SK-N-SH (cell line): ENCODE measurements at regions not wholly inside any gene's neighbourhood (a gene's known extent, or its start where the extent isn't known, plus 50 kb on each side); places are given as distances from the start of the nearest gene placed in this dataset.

Source experiments
- CTCF ChIA-PET: fragments of 300-600, 350-600 bp; formaldehyde crosslinking; extraction: SDS; loops from one replicate; lab custom pipeline; 2021; lab: Yijun Ruan, JAX
- POLR2A ChIA-PET: fragments of 350-600 bp; sonication (Branson Sonifier 250); formaldehyde crosslinking; extraction: SDS; loops from one replicate; lab custom pipeline; 2020; ENCODE audit warnings: antibody characterized with exemption, inconsistent platforms; lab: Yijun Ruan, JAX
- DNase-seq: peaks from one replicate; pipeline ENCODE4 v3.0.0; 2012
- H2AFZ ChIP-seq: fragments of 200-600 bp; sonication (generic); 2 replicates; pipeline ENCODE4 v1.8.1; 2016; ENCODE audit warnings: antibody characterized with exemption, mild to moderate bottlenecking, low read depth
- H3F3A ChIP-seq: fragments of 200-600 bp; sonication (generic); replicated peaks from 2 replicates; pipeline ENCODE3; 2016; ENCODE audit warnings: antibody characterized with exemption, mild to moderate bottlenecking; ENCODE audit not compliant: insufficient read depth
- H3K27ac ChIP-seq, 2 experiments: fragments of 200-500 bp in 1 of 2; fragments of 200-600 bp in 1 of 2; sonication (Bioruptor generic) in 1 of 2; sonication (generic), shearing (Covaris generic) in 1 of 2; 2 replicates each; pipeline versions ENCODE4 v1.5.1 to v1.6.1; 2014 to 2016; ENCODE audit warnings: low read depth in 2 of 2, inconsistent platforms in 1 of 2, low read length in 1 of 2, mild to moderate bottlenecking in 1 of 2, mixed read lengths in 1 of 2
- H3K27me3 ChIP-seq: fragments of 200-600 bp; sonication (generic), shearing (Covaris generic); 2 replicates; pipeline ENCODE4 v1.6.1; 2016; ENCODE audit warnings: mixed run types; ENCODE audit not compliant: insufficient read depth
- H3K36me3 ChIP-seq, 2 experiments: fragments of 200-500 bp in 1 of 2; fragments of 200-600 bp in 1 of 2; sonication (Bioruptor generic) in 1 of 2; sonication (generic) in 1 of 2; replicated peaks in 1 of 2; 2 replicates each; pipeline versions ENCODE3 to v1.5.1; 2014 to 2016; ENCODE audit warnings: low read length in 1 of 2, mild to moderate bottlenecking in 1 of 2; ENCODE audit not compliant: insufficient read depth in 2 of 2, control insufficient read depth in 1 of 2
- H3K4me1 ChIP-seq, 2 experiments: fragments of 200-500 bp in 1 of 2; fragments of 200-600 bp in 1 of 2; sonication (Bioruptor generic) in 1 of 2; sonication (generic), shearing (Covaris generic) in 1 of 2; 2 replicates each; pipeline versions ENCODE4 v1.5.1 to v1.6.1; 2014 to 2016; ENCODE audit warnings: low read depth in 1 of 2, low read length in 1 of 2, mixed run types in 1 of 2; ENCODE audit not compliant: insufficient read depth in 2 of 2, control insufficient read depth in 1 of 2
- H3K4me2 ChIP-seq: fragments of 200-600 bp; sonication (generic), shearing (Covaris generic); 2 replicates; pipeline ENCODE4 v1.6.1; 2017; ENCODE audit warnings: mixed run types
- H3K4me3 ChIP-seq, 2 experiments: fragments of 200-500 bp in 1 of 2; fragments of 200-600 bp in 1 of 2; sonication (Bioruptor generic) in 1 of 2; sonication (generic), shearing (Covaris generic) in 1 of 2; 2 replicates each; pipeline versions ENCODE4 v1.5.1 to v1.8.1; 2014 to 2016; ENCODE audit warnings: low read depth in 2 of 2, inconsistent platforms in 1 of 2, low read length in 1 of 2, mild to moderate bottlenecking in 1 of 2, mixed read lengths in 1 of 2, moderate library complexity in 1 of 2
- H3K79me2 ChIP-seq: fragments of 200-600 bp; sonication (generic); 2 replicates; pipeline ENCODE4 v1.8.1; 2017; ENCODE audit warnings: mild to moderate bottlenecking; ENCODE audit not compliant: insufficient read depth
- H3K9ac ChIP-seq: fragments of 200-600 bp; sonication (generic); 2 replicates; pipeline ENCODE4 v1.6.1; 2017; ENCODE audit warnings: mixed run types
- H3K9me2 ChIP-seq: fragments of 200-600 bp; sonication (generic); 2 replicates; pipeline ENCODE4 v1.6.1; 2017; ENCODE audit warnings: mixed run types
- H3K9me3 ChIP-seq: fragments of 200-600 bp; sonication (generic); 2 replicates; pipeline ENCODE4 v1.6.1; 2017; ENCODE audit warnings: mixed run types, mild to moderate bottlenecking, moderate library complexity
- H4K20me1 ChIP-seq: fragments of 200-600 bp; sonication (generic); 2 replicates; pipeline ENCODE4 v1.6.1; 2017; ENCODE audit warnings: mild to moderate bottlenecking, mixed run types; ENCODE audit not compliant: insufficient read depth
- CHD2 ChIP-seq: fragments of 150-350 bp; IDR thresholded peaks from 2 replicates; pipeline ENCODE4 v1.6.1; 2018; ENCODE audit warnings: low read length; ENCODE audit not compliant: partially characterized antibody
- CTCF ChIP-seq: fragments of 200-600 bp; sonication (generic); IDR thresholded peaks from 2 replicates; pipeline ENCODE4 v1.6.1; 2017; ENCODE audit warnings: antibody characterized with exemption, mild to moderate bottlenecking, moderate library complexity
- EP300 ChIP-seq, 2 experiments: IDR thresholded peaks; 2 replicates each; pipeline versions ENCODE4 v1.4.0 to v1.6.1; 2012; ENCODE audit warnings: borderline replicate concordance in 1 of 2, low read depth in 1 of 2, low read length in 1 of 2
- FOSL2 ChIP-seq: IDR thresholded peaks from 2 replicates; pipeline ENCODE4 v1.4.0; 2012; ENCODE audit warnings: low read depth, mild to moderate bottlenecking, moderate library complexity, borderline replicate concordance
- GABPA ChIP-seq: IDR thresholded peaks from 2 replicates; pipeline ENCODE4 v1.4.0; 2012; ENCODE audit warnings: low read depth, mild to moderate bottlenecking
- GATA2 ChIP-seq: sonication (generic); formaldehyde crosslinking; IDR thresholded peaks from 2 replicates; pipeline ENCODE4 v1.5.0; 2020; ENCODE audit warnings: mild to moderate bottlenecking, missing genetic modification reagents
- MAX ChIP-seq: IDR thresholded peaks from 2 replicates; pipeline ENCODE4 v1.4.0; 2012; ENCODE audit warnings: low read depth
- MEF2A ChIP-seq: IDR thresholded peaks from 2 replicates; pipeline ENCODE4 v1.4.0; 2012; ENCODE audit warnings: low read depth, borderline replicate concordance
- POLR2AphosphoS5 ChIP-seq: IDR thresholded peaks from 2 replicates; pipeline ENCODE4 v1.6.1; 2012; ENCODE audit warnings: low read depth, low read length
- RCOR1 ChIP-seq: fragments of 150-350 bp; IDR thresholded peaks from 2 replicates; pipeline ENCODE4 v1.6.1; 2017; ENCODE audit warnings: antibody characterized with exemption, low read length
- REST ChIP-seq: IDR thresholded peaks from 2 replicates; pipeline ENCODE4 v1.6.1; 2012; ENCODE audit warnings: mild to moderate bottlenecking, low read depth, low read length, moderate library complexity
- RFX5 ChIP-seq: IDR thresholded peaks from 2 replicates; pipeline ENCODE4 v1.6.1; 2012; ENCODE audit warnings: mild to moderate bottlenecking, improper control_type of control experiment, low read length
- RXRA ChIP-seq: IDR thresholded peaks from 2 replicates; pipeline ENCODE4 v1.4.0; 2012; ENCODE audit warnings: low read depth, mild to moderate bottlenecking, borderline replicate concordance
- TAF1 ChIP-seq: IDR thresholded peaks from 2 replicates; pipeline ENCODE4 v1.6.1; 2012; ENCODE audit warnings: low read depth, mild to moderate bottlenecking, low read length, moderate library complexity, borderline replicate concordance
- TCF12 ChIP-seq: IDR thresholded peaks from 2 replicates; pipeline ENCODE4 v1.4.0; 2012
- TEAD4 ChIP-seq: IDR thresholded peaks from 2 replicates; pipeline ENCODE4 v1.4.0; 2012; ENCODE audit warnings: mild to moderate bottlenecking, borderline replicate concordance; ENCODE audit not compliant: insufficient read depth
- USF1 ChIP-seq: IDR thresholded peaks from 2 replicates; pipeline ENCODE4 v1.4.0; 2012; ENCODE audit warnings: low read depth, borderline replicate concordance
- YY1 ChIP-seq: IDR thresholded peaks from 2 replicates; pipeline ENCODE4 v1.4.0; 2012; ENCODE audit warnings: low read depth, mild to moderate bottlenecking
- ZBTB33 ChIP-seq: IDR thresholded peaks from 2 replicates; pipeline ENCODE4 v1.4.0; 2012; ENCODE audit warnings: low read depth, borderline replicate concordance
- WGBS: methylation state at CpG from one replicate; pipeline ENCODE4 v1.1.6; 2017; ENCODE audit warnings: low lambda C conversion rate; 5-methylcytosine and 5-hydroxymethylcytosine counted together

GRCh38 chr2:226295681-226296080 is 503.9 kb downstream of the IRS1 start:
- TF ChIP-seq GABPA (no peak), TAF1 (no peak), EP300 (IDR thresholded peaks at IDR 0.05; ENCODE audit: borderline replicate concordance in 1 of 2, low read depth in 1 of 2, low read length in 1 of 2) (no peak), GATA2 (no peak), MAX (no peak), TCF12 (no peak), USF1 (no peak), RFX5 (no peak), POLR2AphosphoS5 (no peak), YY1 (no peak), MEF2A (no peak), RXRA (no peak), FOSL2 (no peak), RCOR1 (no peak), CTCF (no peak), REST (no peak), CHD2 (no peak), ZBTB33 (no peak), TEAD4 (no peak)
- Histone ChIP-seq H3K27ac (no peak overlapping the region), H4K20me1 (no peaks in the 10 kb centered on the region), H3K9ac (no peak overlapping the region), H3K4me1 (no peaks in the 10 kb centered on the region), H3K4me2 (no peak overlapping the region), H3K9me2 (no peaks in the 10 kb centered on the region), H3F3A (no peaks in the 10 kb centered on the region), H3K9me3 (no peaks in the 10 kb centered on the region), H3K27me3 (no peaks in the 10 kb centered on the region), H3K36me3 (peaks cover 0 to 3% of the 10 kb centered on the region in 2 experiments), H3K4me3 (no peak overlapping the region), H3K79me2 (no peaks in the 10 kb centered on the region), H2AFZ (no peak overlapping the region)
- POLR2A ChIA-PET, result no interaction called here
- CTCF ChIA-PET, result no interaction called here
- WGBS, result 30% methylated on average over 3 of the region's 3 CpGs
- DNase-seq, result no peak
